ENCODE measurements at regions not wholly inside any gene's neighbourhood (a gene's known extent, or its start where the extent isn't known, plus 50 kb on each side); places are given as distances from the start of the nearest gene placed in this dataset.
"Not testable (repeated sequence)": the region's sequence is repeated elsewhere in the genome, so short reads cannot be mapped to it uniquely, and the experiment has no call there.

DNA sequence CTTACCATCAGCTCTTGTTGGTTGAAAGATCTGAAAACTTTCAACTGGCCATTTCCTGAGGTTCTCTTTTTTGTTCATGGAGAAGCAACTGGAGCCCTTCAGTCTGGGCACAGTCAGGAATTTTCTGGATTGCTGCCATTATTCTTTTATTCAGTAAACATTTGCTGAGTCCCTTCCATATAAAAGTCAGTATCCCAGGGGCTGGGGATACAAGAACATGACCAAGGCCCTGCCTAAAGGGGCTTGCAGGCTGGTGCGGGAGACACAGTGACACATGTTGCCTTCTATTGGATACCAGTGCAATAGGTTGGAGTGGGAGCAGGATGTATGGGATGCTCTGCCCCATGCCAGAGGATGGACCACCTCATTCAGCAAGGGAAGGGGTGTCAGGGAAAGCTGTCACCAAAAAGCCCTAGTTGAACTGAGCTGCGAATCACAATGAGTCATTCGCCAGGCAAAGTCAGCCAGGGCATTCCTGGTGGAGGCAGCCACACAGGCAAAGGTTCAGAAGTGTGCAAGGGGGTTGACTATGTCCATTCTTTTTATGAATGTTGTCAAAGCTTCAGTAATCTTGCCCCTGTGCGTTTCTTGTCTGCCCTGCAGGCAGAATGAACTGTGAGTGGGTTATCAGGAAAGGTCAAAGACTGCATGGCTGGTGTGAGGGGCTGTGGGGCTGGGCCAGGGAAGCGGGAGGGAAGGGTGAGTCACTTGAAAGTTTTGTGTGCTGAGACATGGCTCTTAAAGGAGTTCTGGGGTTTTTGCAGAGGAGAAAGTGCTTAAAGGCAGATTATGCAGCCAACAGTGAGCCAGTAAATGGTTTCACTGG lies 395.9 kb downstream of the KCNRG start:
- no peak for DNase-seq (ENCODE audit: low read depth in 4 of 4, low spot score in 1 of 4)

DNA sequence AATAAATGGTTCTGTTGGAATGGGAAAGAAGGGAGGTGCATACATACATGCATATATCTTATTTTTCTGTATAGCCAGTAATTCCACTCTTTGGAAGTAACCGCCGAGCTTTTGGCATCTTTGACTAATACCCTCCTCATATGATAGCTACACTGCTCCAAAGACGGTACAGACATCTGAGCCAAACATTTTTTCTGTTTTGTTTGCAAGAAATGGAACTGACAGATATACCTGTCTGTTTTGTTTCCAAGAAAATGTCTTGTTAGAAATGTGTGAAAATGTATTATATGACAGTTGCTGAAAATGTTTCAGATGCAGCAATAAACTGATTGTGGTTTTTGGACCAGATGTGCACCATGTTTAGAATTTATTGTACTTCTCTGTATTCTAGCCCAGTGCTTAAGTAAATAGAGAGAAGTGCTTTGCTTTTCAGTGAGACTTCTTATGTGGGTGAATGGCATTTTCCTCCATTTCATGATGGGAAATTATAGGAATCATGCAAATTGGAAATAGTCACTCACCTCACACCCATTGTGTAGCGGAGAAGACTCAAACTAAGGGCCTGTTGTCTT lies 396.9 kb downstream of the KCNRG start:
- DNase-seq (ENCODE audit: low read depth in 4 of 4, low spot score in 1 of 4): no peak

DNA sequence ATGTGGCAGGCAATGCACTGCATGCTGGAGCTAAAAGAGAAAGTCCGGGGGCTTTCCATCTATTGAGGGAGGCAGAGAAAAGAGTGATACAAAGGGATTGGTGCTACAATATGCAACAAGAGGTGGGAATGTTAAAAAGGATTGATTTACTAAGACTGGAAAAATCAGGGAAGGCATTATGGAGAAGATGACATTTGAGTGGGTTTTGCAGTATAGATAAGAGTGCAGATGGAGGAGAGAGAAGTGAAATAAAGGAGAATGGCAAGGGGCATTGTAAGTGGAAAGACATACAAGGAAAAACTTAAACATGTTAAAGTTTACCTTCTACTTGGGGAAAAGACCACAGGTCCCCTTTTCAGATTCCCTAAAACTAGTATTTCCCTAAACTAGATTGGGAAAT lies 399.4 kb downstream of the KCNRG start:
- DNase-seq (ENCODE audit: low read depth in 4 of 4, low spot score in 1 of 4): no peak

DNA sequence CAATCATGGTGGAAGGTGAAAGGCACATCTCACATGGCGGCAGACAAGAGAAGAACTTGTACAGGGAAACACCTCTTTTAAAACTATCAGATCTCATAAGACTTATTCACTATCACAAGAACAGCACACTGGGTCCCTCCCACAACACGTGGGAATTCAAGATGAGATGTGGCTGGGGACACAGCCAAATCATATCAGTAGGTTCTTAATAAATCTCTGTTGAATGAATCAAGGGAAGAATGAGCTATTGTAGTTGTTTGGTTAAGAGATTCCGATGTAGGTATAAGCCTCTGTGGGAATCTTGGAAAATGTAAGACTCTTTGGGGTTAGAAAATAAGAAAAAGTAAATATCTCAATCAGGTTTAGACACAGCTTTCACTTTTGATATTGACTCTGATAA lies 400.2 kb downstream of the KCNRG start:
- no peak for DNase-seq (ENCODE audit: low read depth in 4 of 4, low spot score in 1 of 4)

DNA sequence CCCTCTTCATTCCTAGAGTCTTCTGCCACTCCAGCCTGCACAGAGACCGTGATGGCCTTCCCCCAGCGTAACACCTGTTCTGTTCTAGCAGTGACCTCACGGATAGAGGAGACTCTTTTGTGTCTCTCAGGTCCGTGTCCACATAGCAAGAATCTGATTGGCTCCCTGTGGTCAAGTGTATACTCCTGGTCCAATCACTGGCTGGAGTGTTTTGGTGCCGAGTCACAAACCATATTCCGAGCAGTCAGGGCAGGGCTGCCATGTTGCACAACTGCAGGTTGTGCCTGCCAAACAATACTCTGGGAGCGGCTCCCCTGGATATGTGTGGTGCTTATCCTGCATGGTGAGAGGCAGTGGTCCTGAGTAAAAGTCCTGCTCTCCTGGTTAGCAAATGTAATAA lies 402.4 kb downstream of the KCNRG start:
- DNase-seq (ENCODE audit: low read depth in 4 of 4, low spot score in 1 of 4): no peak

DNA sequence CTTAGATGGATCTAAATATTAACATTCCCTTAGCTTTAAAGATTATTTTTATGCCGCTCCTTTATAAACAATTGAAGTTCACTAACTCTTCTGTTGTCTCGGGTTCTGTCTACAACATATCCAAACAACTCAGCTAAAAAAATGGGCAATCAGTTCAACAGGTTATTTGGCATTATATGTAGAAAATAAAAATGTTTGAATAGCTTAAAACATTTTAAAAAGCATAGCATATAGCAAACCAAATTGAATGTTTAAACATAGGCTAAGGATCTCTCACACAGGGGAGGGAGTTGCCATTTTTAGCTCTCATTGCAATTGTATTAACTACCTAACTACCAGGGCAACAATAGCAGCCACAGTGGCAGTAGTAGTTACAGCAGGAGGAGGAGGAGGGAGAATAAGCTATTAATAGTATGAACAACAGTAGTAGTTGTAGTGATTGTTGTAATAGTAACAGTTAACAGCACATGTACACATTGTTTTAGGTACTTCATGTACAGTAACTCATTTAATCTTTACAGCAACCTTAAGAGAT lies 404.2 kb downstream of the KCNRG start:
- DNase-seq (ENCODE audit: low read depth in 4 of 4, low spot score in 1 of 4): no peak

DNA sequence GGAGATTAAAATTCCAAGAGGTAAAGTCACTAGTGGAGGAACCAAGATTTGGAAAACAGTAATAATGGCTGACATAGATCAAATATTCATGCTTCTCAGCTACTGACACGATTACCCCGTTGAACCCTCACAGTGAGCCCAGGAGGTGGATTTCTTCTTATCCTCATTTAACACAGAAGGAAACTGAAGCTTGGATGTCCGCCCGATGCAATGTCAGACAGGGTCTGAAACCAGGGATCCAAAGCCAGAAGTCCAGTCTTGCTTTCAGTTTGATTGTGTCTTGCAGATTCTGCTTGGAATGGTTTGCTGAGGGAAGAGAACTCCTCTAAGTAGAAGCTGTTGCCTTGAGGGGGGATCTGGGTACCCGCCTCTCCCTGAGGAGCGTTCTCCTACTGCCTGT lies 404.7 kb downstream of the KCNRG start:
- DNase-seq (ENCODE audit: low read depth in 4 of 4, low spot score in 1 of 4): no peak

DNA sequence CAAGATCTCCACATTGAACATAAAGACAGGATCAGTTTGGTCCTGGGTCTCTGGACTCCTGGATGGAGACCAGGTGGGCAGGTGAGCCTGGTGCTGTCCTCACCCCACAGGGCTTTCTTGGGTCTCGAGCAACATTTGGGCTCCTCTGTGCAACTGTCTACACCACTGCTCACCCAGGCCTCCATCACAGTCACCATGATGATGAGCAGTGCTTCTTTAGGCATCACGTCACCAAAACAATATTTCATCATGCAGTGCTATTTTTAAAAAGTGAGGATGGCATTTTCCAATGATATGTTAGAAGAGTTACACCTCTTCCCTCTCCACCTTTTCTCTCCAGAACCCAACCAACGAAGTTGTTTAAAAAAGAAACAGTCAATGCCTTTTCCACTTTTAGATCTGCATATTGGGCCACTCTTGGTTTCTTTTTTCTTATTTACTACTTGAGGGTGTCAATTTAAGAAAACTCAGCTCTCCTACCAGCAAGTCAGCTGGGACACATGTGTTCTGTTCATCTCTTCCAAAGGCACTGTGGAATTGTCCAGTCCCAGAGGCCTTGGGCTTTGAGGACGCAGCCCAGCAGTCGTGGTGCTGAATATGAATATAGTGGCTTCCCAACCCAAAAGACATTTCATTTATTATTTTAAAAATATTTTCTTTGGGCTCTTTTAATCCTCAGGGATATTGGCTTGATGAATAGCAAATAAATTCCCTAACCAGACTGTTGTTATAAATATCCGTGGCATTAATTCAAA lies 405.7 kb downstream of the KCNRG start:
- DNase-seq (ENCODE audit: low read depth in 4 of 4, low spot score in 1 of 4): no peak

DNA sequence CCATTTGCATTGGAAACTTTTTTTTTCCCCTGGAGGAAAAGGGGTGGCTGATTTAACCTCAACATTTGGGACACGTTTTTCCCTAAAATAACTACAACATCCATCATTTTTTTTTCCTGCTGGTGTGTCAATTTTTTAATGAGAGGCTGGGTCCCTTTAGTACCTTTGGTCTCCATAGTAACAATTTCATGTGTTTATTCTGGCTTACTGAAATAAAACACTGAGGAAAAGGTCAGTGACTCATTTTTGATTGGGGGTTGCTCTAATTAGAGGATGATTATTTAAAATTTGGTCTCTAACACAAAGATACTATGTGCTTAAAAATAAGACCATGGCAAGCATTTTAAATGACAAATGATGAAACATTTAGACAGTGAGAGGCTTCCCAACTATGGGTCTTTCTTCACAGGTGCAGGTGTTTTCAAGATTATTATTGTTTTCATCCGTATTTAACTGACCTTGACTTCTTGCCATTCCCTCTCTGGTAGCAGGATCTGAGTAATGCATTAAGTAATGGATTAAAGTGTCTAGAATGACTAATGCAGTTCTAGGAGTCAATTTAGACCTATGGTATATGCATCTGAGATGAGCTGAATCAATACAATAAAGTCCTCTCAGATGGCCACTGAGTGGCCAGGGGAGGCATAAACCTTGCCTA lies 406.4 kb downstream of the KCNRG start:
- DNase-seq (ENCODE audit: low read depth in 4 of 4, low spot score in 1 of 4): no peak

DNA sequence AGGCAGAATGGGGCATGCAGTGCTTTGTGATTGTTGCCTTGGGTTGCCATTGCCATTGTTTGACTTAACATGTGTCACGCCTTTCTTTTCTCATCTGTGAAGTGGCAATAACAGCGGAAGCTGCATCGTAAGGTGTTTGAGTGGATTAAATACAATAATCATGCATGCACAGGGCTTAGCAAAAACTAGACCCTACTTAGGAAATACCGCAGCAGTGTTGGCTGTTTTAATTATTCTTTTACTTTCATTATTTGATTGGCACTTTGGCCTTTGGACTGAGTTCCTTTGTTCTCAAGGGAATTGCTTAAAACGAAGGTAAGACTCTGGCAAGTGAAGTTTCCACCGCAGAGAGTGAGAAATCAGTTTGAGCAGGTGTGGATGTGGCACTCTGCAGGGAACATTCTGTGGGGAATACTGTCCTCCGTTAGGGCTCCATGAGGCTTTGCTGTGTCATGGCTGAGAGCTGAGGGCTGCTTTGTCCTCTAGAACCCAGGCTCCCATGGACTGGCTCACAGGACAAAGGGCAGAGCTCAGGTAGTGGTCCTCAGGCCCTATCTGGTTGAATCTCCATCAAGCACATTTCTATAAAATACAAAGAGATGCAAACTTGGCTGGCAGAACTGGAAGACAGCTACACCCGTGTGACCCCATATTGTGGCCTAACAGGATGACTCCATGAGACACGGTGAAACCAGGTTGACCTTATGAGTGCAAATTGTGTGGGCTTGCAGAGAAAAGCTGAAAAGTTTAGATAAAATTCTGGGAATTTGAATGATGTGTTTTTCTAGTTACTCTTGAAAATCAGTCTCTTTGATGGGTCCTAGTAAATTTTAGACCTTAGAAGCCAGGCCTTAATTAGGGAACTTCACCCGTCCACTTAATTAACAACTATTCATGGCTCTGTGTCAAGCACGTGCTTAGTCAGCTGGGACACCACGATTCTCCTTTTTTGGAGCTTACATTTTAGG lies 407.2 kb downstream of the KCNRG start:
- no peak for DNase-seq (ENCODE audit: low read depth in 4 of 4, low spot score in 1 of 4)

DNA sequence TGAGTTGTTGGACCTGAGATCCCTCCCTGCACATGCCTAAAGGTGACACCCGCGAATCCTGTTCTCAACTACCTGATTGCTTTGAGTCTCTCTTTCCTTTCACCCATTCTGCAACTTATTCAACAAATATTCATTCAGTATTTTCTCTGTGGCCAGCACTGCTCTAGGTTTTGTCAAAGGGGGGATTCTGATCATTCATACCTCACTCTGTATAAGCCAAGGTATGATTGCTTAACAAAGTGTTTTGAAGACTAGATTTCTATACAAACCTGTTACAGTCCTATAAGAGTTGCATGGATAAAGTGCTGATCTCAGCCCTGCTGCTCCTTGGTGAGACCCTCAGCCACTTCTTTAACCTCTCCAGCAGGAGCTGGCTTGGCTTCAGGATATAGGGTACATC lies 409.7 kb downstream of the KCNRG start:
- DNase-seq (ENCODE audit: low read depth in 4 of 4, low spot score in 1 of 4): no peak

DNA sequence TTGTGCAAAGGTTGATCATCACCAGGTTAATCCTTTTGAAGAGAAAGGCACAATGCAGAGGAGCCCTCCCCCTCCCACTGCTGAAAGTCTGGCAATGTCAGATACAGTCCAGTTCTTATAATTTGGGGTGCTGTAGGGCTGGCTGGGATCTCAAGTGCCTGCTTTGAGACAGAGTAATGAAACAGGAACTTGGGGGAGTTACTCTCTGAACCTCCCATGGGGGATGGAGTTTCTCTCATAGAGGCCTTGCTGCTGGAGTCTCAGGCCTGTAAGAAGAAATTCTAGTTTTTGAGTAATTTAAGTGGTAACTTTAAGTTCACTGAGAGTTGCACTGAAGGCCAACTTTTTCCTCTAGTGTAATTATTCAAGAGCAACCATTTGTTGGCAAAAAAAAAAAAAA lies 410.5 kb downstream of the KCNRG start:
- no peak for DNase-seq (ENCODE audit: low read depth in 4 of 4, low spot score in 1 of 4)

DNA sequence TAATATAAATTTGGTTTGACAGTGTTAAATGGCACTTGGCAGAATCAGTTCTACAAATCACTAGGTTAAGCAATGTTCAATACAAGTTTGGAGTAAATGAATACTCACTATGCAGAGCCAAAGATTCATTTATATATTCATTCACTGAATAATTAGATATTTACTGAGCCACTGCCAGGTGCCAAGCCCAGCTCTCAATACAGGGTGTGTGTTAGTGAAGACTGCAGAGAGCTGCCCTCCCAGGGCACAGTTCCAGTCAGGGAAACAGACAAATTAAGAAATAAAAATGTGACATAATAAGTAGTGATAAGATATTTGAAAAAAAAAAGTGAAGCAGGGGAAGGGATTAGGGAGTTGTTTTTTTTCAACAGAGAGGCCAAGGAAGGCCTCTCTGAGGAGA lies 411.7 kb downstream of the KCNRG start:
- no peak for DNase-seq (ENCODE audit: low read depth in 4 of 4, low spot score in 1 of 4)

DNA sequence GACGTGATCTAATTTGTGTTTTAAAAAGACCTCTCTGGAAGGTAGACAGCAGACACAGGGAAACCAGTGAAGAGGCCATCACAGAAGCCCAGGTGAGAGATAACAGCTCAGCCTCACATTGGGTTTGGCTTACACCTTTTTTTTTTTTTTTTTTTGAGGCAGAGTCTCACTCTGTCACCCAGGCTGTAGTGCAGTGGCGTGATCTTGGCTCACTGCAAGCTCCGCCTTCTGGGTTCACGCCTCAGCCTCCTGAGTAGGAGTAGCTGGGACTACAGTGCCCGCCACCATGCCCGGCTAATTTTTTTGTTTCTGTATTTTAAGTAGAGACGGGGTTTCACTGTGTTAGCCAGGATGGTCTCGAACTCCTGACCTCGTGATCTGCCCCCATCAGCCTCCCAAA lies 412.3 kb downstream of the KCNRG start:
- DNase-seq (ENCODE audit: low read depth in 4 of 4, low spot score in 1 of 4): not testable (repeated sequence)

DNA sequence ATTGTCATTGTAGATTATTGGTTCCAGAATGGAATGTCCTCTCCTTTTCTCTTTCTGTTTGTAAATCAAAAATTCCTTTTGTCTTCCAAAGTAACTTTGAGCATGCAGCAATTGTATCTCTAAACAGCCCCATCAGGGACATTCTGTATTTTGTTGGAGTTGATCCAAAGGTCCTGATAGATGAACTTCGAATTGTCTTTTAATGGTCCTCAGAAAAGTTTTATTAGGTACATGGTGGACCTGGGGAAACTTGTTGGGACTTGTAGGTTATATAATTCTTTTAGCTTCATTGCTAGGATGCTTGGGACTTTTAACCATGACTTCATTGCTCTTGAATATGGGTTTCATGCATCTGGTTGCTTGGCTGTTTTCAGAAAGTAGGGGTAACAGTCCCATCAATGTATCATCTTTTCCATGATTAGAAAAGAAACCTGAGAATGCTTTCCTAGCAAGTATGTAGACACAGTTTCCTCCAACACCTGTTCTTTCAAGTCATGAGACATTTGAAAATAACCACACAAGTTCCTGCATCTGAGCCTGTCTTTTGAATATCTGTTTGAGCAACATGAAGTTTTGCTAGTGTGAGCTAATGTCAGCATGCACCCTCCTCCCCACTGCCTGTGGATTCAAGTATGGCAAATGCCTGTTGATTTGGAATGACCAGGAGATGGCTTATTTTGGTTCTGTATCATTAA lies 413.1 kb downstream of the KCNRG start:
- no peak for DNase-seq (ENCODE audit: low read depth in 4 of 4, low spot score in 1 of 4)

DNA sequence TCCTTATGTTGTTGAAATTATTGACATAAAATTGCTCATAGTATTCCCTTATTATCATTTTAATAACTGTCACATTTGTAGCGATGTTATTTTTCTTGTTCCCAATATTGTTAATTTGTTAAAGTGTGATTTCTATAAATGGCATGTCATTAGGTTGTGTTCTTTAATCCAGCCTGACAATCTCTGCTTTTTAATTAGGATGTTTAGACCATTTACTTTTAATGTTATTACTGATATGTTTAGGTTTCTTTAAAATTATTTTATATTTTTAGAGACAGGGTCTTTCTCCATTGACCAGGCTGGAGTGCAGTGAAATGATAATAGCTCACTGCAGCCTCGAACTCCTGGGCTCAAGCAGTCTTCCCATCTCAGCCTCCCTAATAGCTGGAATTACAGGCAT lies 408.5 kb downstream of the DLEU7 start:
- DNase-seq (ENCODE audit: low read depth in 4 of 4, low spot score in 1 of 4): no peak

DNA sequence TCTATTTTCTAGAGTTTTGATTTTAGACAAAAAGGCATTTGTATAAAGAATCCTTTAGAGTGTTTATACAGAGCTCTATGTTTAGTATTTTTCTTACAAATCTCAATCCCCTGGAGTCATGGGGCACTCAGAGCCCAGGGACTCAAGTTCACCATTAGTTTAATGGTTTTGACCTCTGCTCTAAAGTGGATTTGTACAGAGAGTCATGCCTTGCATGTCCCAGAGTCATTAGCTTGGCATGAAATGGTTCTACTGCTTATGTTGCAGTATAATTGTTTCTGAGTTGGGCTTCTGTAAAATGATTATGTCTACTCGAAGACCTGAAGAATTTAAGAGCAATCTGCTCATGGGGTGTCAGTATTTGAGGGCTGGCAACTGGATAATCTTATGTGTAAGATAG lies 406.2 kb downstream of the DLEU7 start:
- DNase-seq (ENCODE audit: low read depth in 4 of 4, low spot score in 1 of 4): no peak

DNA sequence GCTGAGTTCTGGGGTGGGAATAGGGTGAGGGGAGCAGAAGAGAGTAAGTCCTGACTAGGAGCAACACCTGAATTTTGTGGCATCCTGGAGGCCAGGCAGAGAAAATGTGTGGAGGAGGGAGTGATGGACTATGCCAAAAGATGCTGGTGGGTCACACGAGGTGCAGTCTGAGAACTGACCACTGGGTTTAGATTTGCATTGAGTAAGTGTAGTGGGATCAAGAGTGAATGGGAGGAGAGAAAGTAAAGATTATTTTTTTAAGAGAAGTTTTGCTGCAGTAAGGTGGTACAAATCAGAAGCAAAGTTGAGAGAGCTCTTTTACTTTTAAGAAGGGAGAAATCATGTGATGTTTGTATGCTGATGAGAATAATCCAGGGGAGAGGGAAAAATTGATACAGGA lies 405.1 kb downstream of the DLEU7 start:
- DNase-seq (ENCODE audit: low read depth in 4 of 4, low spot score in 1 of 4): no peak

DNA sequence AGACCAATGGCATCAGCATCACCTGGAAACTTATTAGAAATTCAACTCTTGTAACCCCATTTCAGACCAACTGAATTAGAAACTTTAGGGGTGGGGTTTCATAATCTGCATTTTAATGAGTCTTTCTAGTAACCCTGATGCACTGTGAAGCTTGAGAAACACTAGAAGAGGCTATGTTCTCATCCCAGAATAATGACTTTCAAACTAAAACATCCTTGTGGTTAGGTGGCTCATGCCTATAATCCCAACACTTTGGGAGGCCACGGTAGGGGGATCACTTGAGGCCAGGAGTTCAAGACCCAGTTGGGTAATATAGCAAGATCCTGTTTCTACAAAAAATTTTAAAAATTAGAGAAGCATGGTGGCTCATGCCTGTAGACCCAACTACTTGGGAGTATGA lies 402.4 kb downstream of the DLEU7 start:
- no peak for DNase-seq (ENCODE audit: low read depth in 4 of 4, low spot score in 1 of 4)

DNA sequence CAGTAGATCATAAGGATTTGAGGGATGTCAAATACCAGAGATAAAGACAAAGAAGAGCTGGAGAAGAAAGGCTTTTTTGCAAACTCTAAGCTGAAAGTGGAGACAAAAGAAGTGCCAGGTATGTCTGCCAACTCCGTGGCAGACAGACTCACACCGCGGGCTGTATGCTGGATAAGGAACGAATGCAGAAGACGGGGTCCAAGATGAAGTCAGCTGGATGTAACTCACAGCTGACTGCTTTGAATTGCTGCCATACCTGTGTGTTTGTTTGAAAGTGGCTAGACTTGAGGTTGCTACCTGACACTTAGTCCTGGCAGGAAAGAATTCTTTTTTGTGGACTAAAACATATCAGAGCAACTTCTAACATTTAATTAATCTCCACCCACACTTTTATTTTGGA lies 398.8 kb downstream of the DLEU7 start:
- no peak for DNase-seq (ENCODE audit: low read depth in 4 of 4, low spot score in 1 of 4)
